ENCODE measurements at regions not wholly inside any gene's neighbourhood (a gene's known extent, or its start where the extent isn't known, plus 50 kb on each side); places are given as distances from the start of the nearest gene placed in this dataset.

DNA sequence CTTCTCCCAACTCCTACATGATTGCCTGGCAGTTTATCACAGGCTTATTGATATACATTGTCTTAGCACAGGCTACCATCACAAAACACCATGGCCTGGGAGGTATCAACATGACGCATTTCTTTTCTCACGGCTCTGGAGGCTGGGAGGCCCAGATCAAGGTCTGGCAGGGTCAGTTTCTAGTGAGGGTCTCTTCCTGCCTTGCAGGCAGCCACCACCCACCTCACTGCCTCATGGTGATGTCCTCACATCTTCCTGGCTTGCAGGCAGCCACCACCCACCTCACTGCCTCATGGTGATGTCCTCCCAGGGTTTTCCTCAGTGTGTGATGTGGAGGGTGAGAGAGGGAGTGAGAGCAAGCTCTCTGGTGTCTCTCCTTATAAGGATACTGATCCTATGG is 599.3 kb upstream of the MKI67 start:
- no peak for DNase-seq

DNA sequence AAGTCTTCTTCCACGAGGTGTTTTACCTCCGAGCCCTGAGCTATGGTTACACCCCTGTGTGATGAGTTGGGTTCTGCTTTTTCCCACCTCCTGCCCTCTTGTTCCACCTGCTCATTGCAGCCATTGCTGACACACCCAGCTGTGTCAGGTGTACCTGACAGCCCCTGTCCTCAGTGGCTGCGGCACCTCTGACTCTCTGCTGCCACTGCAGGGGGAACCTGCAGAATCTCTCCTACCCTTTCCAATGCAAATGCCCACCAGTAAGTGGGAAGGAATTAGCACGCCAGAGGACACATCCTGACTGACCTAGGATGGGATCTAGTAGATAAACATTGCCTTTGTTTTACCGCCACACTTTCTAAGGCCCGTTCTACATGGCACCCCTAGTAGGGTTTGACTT is 600.9 kb upstream of the MKI67 start:
- no peak for DNase-seq

- no peak for DNase-seq
These were observed 603.7 kb upstream of the MKI67 start for GRCh38 chr10:128729910-128730420.

DNA sequence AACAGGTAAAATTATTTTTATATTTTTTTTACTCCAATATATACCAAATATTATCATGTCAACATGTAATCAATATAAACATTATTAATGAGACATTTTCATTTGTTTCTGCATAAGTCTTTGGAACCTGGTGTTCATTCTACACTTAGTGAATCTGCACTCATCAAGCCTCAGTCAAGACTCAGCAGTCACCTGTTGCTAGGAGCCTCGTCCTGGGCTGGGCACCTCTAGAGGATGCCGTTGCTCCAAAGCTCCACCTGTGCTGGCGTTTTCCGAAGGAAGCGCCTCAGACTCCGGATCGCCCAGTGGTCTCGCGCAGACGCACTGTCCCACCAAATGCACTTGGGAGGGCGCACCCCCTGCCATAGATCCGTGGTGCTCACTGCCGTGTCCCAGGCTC is 604.7 kb upstream of the MKI67 start:
- no peak for DNase-seq

DNA sequence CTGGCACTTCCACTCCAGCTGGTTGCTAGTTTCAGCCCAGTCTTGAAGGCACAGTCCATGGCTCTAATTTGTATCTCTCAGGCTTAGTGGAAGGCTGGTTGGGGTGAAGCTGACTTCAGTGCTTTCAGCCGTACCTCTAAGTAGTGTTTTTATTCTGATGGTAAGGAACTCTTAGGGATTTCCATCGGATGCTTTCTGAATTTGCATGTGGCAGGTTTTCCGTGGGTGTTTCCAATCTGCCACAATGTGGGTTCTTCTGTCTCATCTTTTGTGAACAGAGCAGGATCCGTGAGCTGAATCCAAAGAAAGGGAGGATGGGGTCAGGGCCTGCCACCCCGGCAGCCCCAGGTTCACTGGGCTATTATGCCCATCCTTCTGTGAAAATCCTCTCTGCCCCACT is 607.9 kb upstream of the MKI67 start:
- no peak for DNase-seq

- no peak for DNase-seq
These were observed 608.5 kb upstream of the MKI67 start for GRCh38 chr10:128734734-128735133.

DNA sequence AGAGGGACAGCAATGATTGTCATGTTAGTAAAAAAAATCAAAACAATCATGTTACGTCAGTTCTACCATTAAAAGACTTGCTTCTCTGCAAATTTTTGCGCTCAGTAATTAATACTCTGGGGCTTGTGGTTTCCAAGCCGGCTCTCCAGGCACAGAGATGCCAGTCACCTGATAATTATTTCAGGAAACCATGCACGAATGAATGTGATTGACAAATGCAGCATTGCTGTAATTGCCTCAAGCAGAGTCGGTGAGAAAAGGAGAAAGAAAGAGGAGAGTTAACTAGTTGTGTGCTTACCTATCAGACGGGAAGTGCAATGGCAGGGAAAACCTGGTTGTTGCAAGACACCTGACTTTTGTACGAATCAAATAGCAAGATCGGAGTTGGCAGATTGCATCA is 609.8 kb upstream of the MKI67 start:
- no peak for DNase-seq

GRCh38 chr10:128738386-128738915 is 612.2 kb upstream of the MKI67 start:
- no peak for DNase-seq

- no peak for DNase-seq
These were observed 613.7 kb upstream of the MKI67 start for GRCh38 chr10:128739930-128740329.

GRCh38 chr10:128741180-128741579 is 615.0 kb upstream of the MKI67 start:
- no peak for DNase-seq

DNA sequence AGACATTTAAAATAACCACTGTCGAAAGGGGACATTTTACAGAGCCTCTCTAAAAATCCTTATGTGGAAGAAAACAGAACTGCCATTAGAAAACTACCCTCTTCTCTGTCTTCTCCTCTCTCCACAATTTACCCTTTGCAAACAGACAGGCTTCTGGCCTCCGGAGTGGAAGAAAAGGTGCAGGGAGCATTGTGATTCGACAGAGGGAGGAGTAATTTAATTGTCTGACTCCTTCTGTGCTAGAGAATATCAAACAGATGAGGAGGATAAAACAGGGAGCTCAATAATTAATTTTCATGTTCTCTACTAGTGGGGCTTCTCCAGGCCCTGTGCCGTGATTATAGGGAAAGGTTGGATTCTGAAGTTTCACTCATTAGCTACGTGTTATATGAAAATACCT is 615.5 kb upstream of the MKI67 start:
- no peak for DNase-seq

DNA sequence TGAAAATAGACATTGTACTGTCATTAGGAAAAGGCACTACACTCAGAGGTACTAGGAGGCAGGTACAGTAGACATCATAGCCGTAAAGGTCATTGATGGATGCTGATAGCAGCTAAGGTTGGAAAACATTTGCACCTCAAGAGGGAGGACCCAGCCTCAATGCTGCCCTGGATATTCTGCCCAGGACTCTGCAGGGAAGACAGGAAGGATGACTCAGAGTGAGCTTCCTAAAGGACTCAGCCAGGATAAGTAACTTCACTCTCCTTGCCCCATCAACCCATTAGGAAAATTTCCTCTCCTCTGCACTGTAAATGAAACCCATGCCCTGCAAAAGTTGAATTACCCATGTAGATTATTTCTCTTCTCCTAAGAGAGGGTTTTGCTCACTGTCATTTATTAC is 617.9 kb upstream of the MKI67 start:
- DNase-seq: no peak

GRCh38 chr10:128744811-128745305 is 618.6 kb upstream of the MKI67 start:
- DNase-seq: no peak

- DNase-seq: no peak
These were observed 621.5 kb upstream of the MKI67 start for GRCh38 chr10:128747582-128748346.

DNA sequence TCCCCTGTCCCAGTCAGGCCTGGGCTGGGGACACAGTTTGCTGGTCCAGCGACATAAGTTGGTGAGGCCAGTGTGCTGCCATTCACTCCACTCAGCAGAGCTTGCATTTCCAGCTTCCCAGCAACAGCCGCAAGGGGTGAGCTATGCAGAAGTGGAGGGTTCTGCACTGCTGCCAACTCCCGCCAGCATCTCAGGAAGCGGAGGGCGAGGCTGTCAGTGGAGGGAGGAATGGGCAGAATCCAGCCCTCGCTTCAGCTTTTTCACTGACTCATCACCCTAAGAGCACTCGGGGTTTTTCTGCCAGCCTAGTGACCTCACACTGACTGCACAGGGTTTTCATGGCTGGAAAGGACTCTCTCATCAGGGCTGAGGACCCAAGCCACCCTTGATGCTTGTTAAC is 625.1 kb upstream of the MKI67 start:
- no peak for DNase-seq

- no peak for DNase-seq
These were observed 625.6 kb upstream of the MKI67 start for GRCh38 chr10:128751851-128752250.

- DNase-seq: no peak
These were observed 633.0 kb upstream of the MKI67 start for GRCh38 chr10:128759174-128759573.

- DNase-seq: no peak
These were observed 637.4 kb upstream of the MKI67 start for GRCh38 chr10:128763588-128763987.

- DNase-seq: no peak
These were observed 638.0 kb upstream of the MKI67 start for GRCh38 chr10:128764190-128764589.

GRCh38 chr10:128766915-128767314 is 640.7 kb upstream of the MKI67 start:
- DNase-seq: no peak

GRCh38 chr10:128774979-128775378 is 648.8 kb upstream of the MKI67 start:
- DNase-seq: no peak

- no peak for DNase-seq
These were observed 649.5 kb upstream of the MKI67 start for GRCh38 chr10:128775743-128776142.

- no peak for DNase-seq
These were observed 650.5 kb upstream of the MKI67 start for GRCh38 chr10:128776673-128777252.

GRCh38 chr10:128777342-128777741 is 651.1 kb upstream of the MKI67 start:
- DNase-seq: no peak

Measured in activated CD8-positive, alpha-beta memory T cell treated with anti-CD3 and anti-CD28 coated beads, Interleukin-2, amount 50 U/mL, for 4 hours (primary cell).